ENCODE measurements at regions not wholly inside any gene's neighbourhood (a gene's known extent, or its start where the extent isn't known, plus 50 kb on each side); places are given as distances from the start of the nearest gene placed in this dataset.

GRCh38 chr5:142426129-142427014 is 101.6 kb upstream of the SPRY4 start:
- TF ChIP-seq CTCF (IDR thresholded peaks at IDR 0.05): no peak
- TF ChIP-seq POLR2A (IDR thresholded peaks at IDR 0.05): no peak
- TF ChIP-seq POLR2AphosphoS5 (IDR thresholded peaks at IDR 0.05): no peak
